ENCODE measurements at regions not wholly inside any gene's neighbourhood (a gene's known extent, or its start where the extent isn't known, plus 50 kb on each side); places are given as distances from the start of the nearest gene placed in this dataset.

GRCh38 chr2:120498576-120499394 lies 152.8 kb downstream of the INHBB start:
- H3K4me1 ChIP-seq (ENCODE audit: control insufficient read depth, low read depth, low read length) = no peaks in the 10 kb centered on the region
- no peak overlapping the region for H3K27ac ChIP-seq (ENCODE audit: low read length)
- no peak overlapping the region for H3K4me3 ChIP-seq (ENCODE audit: low read length)
- H3K27me3 ChIP-seq (ENCODE audit: control insufficient read depth, insufficient read depth, low read length) = peaks cover 4% of the 10 kb centered on the region
- H3K9me3 ChIP-seq (ENCODE audit: control insufficient read depth, low read depth, low read length) = no peaks in the 10 kb centered on the region
- no peaks in the 10 kb centered on the region for H3K36me3 ChIP-seq (ENCODE audit: control insufficient read depth, low read depth, low read length)
- no peak overlapping the region for H3K9ac ChIP-seq (ENCODE audit: low read length)

- Histone ChIP-seq H3K27ac (ENCODE audit: low read length) (no peak overlapping the region), H3K4me3 (ENCODE audit: low read length) (no peak overlapping the region), H3K36me3 (ENCODE audit: control insufficient read depth, low read depth, low read length) (no peaks in the 10 kb centered on the region), H3K9ac (ENCODE audit: low read length) (no peak overlapping the region), H3K4me1 (ENCODE audit: control insufficient read depth, low read depth, low read length) (no peaks in the 10 kb centered on the region), H3K27me3 (ENCODE audit: control insufficient read depth, insufficient read depth, low read length) (no peaks in the 10 kb centered on the region), H3K9me3 (ENCODE audit: control insufficient read depth, low read depth, low read length) (no peaks in the 10 kb centered on the region)
Observed at GRCh38 chr2:120499784-120500495, 154.0 kb downstream of the INHBB start.

- peaks cover 6% of the 10 kb centered on the region for H3K27me3 ChIP-seq (ENCODE audit: control insufficient read depth, insufficient read depth, low read length)
Observed at GRCh38 chr2:120501591-120501990, 155.7 kb downstream of the INHBB start.

GRCh38 chr2:120502357-120502756 lies 156.4 kb downstream of the INHBB start:
- H3K9ac ChIP-seq (ENCODE audit: low read length) = no peak overlapping the region
- no peaks in the 10 kb centered on the region for H3K36me3 ChIP-seq (ENCODE audit: control insufficient read depth, low read depth, low read length)
- no peak overlapping the region for H3K4me3 ChIP-seq (ENCODE audit: low read length)
- H3K27me3 ChIP-seq (ENCODE audit: control insufficient read depth, insufficient read depth, low read length) = peaks cover 13% of the 10 kb centered on the region
- no peaks in the 10 kb centered on the region for H3K4me1 ChIP-seq (ENCODE audit: control insufficient read depth, low read depth, low read length)
- H3K9me3 ChIP-seq (ENCODE audit: control insufficient read depth, low read depth, low read length) = no peaks in the 10 kb centered on the region
- H3K27ac ChIP-seq (ENCODE audit: low read length) = no peak overlapping the region

More at GRCh38 chr2:120501591-120501990, 155.7 kb downstream of the INHBB start:
- H3K36me3 ChIP-seq (ENCODE audit: control insufficient read depth, low read depth, low read length) = no peaks in the 10 kb centered on the region
- H3K9ac ChIP-seq (ENCODE audit: low read length) = no peak overlapping the region
- no peaks in the 10 kb centered on the region for H3K4me1 ChIP-seq (ENCODE audit: control insufficient read depth, low read depth, low read length)
- no peak overlapping the region for H3K27ac ChIP-seq (ENCODE audit: low read length)
- H3K9me3 ChIP-seq (ENCODE audit: control insufficient read depth, low read depth, low read length) = no peaks in the 10 kb centered on the region
- no peak overlapping the region for H3K4me3 ChIP-seq (ENCODE audit: low read length)

- H3K4me3 ChIP-seq (ENCODE audit: low read length) = no peak overlapping the region
- H3K27me3 ChIP-seq (ENCODE audit: control insufficient read depth, insufficient read depth, low read length) = peaks cover 14% of the 10 kb centered on the region
- no peaks in the 10 kb centered on the region for H3K36me3 ChIP-seq (ENCODE audit: control insufficient read depth, low read depth, low read length)
- no peak overlapping the region for H3K27ac ChIP-seq (ENCODE audit: low read length)
- no peaks in the 10 kb centered on the region for H3K9me3 ChIP-seq (ENCODE audit: control insufficient read depth, low read depth, low read length)
- H3K9ac ChIP-seq (ENCODE audit: low read length) = no peak overlapping the region
- no peaks in the 10 kb centered on the region for H3K4me1 ChIP-seq (ENCODE audit: control insufficient read depth, low read depth, low read length)
Observed at GRCh38 chr2:120502761-120503160, 156.8 kb downstream of the INHBB start.

GRCh38 chr2:120503206-120503792 lies 157.4 kb downstream of the INHBB start:
- Histone ChIP-seq H3K4me3 (ENCODE audit: low read length) (no peak overlapping the region), H3K36me3 (ENCODE audit: control insufficient read depth, low read depth, low read length) (no peaks in the 10 kb centered on the region), H3K4me1 (ENCODE audit: control insufficient read depth, low read depth, low read length) (no peaks in the 10 kb centered on the region), H3K27ac (ENCODE audit: low read length) (no peak overlapping the region), H3K9ac (ENCODE audit: low read length) (no peak overlapping the region), H3K27me3 (ENCODE audit: control insufficient read depth, insufficient read depth, low read length) (peaks cover 14% of the 10 kb centered on the region), H3K9me3 (ENCODE audit: control insufficient read depth, low read depth, low read length) (no peaks in the 10 kb centered on the region)

- Histone ChIP-seq H3K27ac (ENCODE audit: low read length) (no peak overlapping the region), H3K4me1 (ENCODE audit: control insufficient read depth, low read depth, low read length) (no peaks in the 10 kb centered on the region), H3K27me3 (ENCODE audit: control insufficient read depth, insufficient read depth, low read length) (peaks cover 14% of the 10 kb centered on the region), H3K9ac (ENCODE audit: low read length) (no peak overlapping the region), H3K9me3 (ENCODE audit: control insufficient read depth, low read depth, low read length) (no peaks in the 10 kb centered on the region), H3K36me3 (ENCODE audit: control insufficient read depth, low read depth, low read length) (no peaks in the 10 kb centered on the region), H3K4me3 (ENCODE audit: low read length) (no peak overlapping the region)
Observed at GRCh38 chr2:120503793-120504571, 158.0 kb downstream of the INHBB start.

GRCh38 chr2:120504936-120505705 lies 159.2 kb downstream of the INHBB start:
- Histone ChIP-seq H3K4me3 (ENCODE audit: low read length) (no peak overlapping the region), H3K27me3 (ENCODE audit: control insufficient read depth, insufficient read depth, low read length) (peaks cover 14% of the 10 kb centered on the region), H3K27ac (ENCODE audit: low read length) (no peak overlapping the region), H3K36me3 (ENCODE audit: control insufficient read depth, low read depth, low read length) (no peaks in the 10 kb centered on the region), H3K4me1 (ENCODE audit: control insufficient read depth, low read depth, low read length) (no peaks in the 10 kb centered on the region), H3K9ac (ENCODE audit: low read length) (no peak overlapping the region), H3K9me3 (ENCODE audit: control insufficient read depth, low read depth, low read length) (no peaks in the 10 kb centered on the region)

GRCh38 chr2:120508567-120509041 lies 162.7 kb downstream of the INHBB start:
- no peaks in the 10 kb centered on the region for H3K9me3 ChIP-seq (ENCODE audit: control insufficient read depth, low read depth, low read length)
- no peak overlapping the region for H3K4me3 ChIP-seq (ENCODE audit: low read length)
- no peak overlapping the region for H3K9ac ChIP-seq (ENCODE audit: low read length)
- H3K4me1 ChIP-seq (ENCODE audit: control insufficient read depth, low read depth, low read length) = no peaks in the 10 kb centered on the region
- H3K36me3 ChIP-seq (ENCODE audit: control insufficient read depth, low read depth, low read length) = no peaks in the 10 kb centered on the region
- H3K27ac ChIP-seq (ENCODE audit: low read length) = no peak overlapping the region
- H3K27me3 ChIP-seq (ENCODE audit: control insufficient read depth, insufficient read depth, low read length) = peaks cover 27% of the 10 kb centered on the region

- no peak overlapping the region for H3K27ac ChIP-seq (ENCODE audit: low read length)
- H3K27me3 ChIP-seq (ENCODE audit: control insufficient read depth, insufficient read depth, low read length) = peaks cover 27% of the 10 kb centered on the region
- H3K9ac ChIP-seq (ENCODE audit: low read length) = no peak overlapping the region
- no peaks in the 10 kb centered on the region for H3K9me3 ChIP-seq (ENCODE audit: control insufficient read depth, low read depth, low read length)
- no peaks in the 10 kb centered on the region for H3K4me1 ChIP-seq (ENCODE audit: control insufficient read depth, low read depth, low read length)
- no peak overlapping the region for H3K4me3 ChIP-seq (ENCODE audit: low read length)
- H3K36me3 ChIP-seq (ENCODE audit: control insufficient read depth, low read depth, low read length) = no peaks in the 10 kb centered on the region
Observed at GRCh38 chr2:120509213-120509815, 163.4 kb downstream of the INHBB start.
